Ovary (tissue), 7 donors: ENCODE measurements at regions not wholly inside any gene's neighbourhood (a gene's known extent, or its start where the extent isn't known, plus 50 kb on each side); places are given as distances from the start of the nearest gene placed in this dataset.

Experiments used
- DNase-seq, 5 donors: peaks; one replicate each; pipeline ENCODE4 v3.0.0-alpha.2; 2019 to 2020
- H3K27ac ChIP-seq, 2 donors: fragments of 200-600 bp; one replicate each; pipeline versions ENCODE4 v1.5.1 to v1.8.0; 2019 to 2022
- H3K27me3 ChIP-seq: fragments of 200-600 bp; one replicate; pipeline ENCODE4 v1.8.0; 2022
- H3K36me3 ChIP-seq: fragments of 200-600 bp; sonication (generic); one replicate; pipeline ENCODE4 v1.5.1; 2019
- H3K4me1 ChIP-seq: one replicate; pipeline ENCODE4 v1.8.1; 2013; ENCODE audit warnings: mild to moderate bottlenecking, moderate library complexity; ENCODE audit not compliant: insufficient read depth
- H3K4me3 ChIP-seq: fragments of 200-600 bp; sonication (generic); one replicate; pipeline ENCODE4 v1.5.1; 2017
- H3K9me3 ChIP-seq, 2 donors: fragments of 200-600 bp in 1 of 2; sonication (generic) in 1 of 2; one replicate each; pipeline versions ENCODE4 v1.5.1 to v1.8.1; 2013 to 2019; ENCODE audit warnings: mild to moderate bottlenecking in 1 of 2, moderate library complexity in 1 of 2
- EP300 ChIP-seq: sonication (generic); formaldehyde crosslinking; IDR thresholded peaks from one replicate; pipeline ENCODE4 v1.6.1; 2017; ENCODE audit warnings: antibody characterized with exemption
- POLR2A ChIP-seq: fragments of 450-650 bp; IDR thresholded peaks from one replicate; pipeline ENCODE4 v1.6.1; 2017; ENCODE audit warnings: antibody characterized with exemption, mild to moderate bottlenecking, moderate library complexity
- WGBS, 3 donors: extraction: QIAGEN DNeasy Blood & Tissue Kit in 1 of 3; methylation state at CpG; one replicate each; pipeline versions ENCODE4 v1.1.5 to v1.1.7; 2013 to 2017; 5-methylcytosine and 5-hydroxymethylcytosine counted together
- intact Hi-C, 4 donors: fragments of 100-400 bp; cut with DNase I; formaldehyde crosslinking; loops; one replicate each; pipeline versions ENCODE4 v1.11.0 to v1.15.1; 2022 to 2023
- TF ChIP-seq, protein P1 (sequence below), 3 donors: fragments of 450-650 bp in 2 of 3; fragments of 200-600 bp in 1 of 3; IDR thresholded peaks; one replicate each; pipeline versions ENCODE4 v1.5.1 to v1.8.0; 2016 to 2022; ENCODE audit warnings: antibody characterized with exemption in 3 of 3, mild to moderate bottlenecking in 1 of 3
- donor health status: DM: no; HTN: no; CAD: no; lungs with moderate emphysema.
- donor health status: DM: no; HTN: no; CAD: no.
- donor health status: Bipolar disorder and iron deficiency.
- donor health status: DM: no; HTN: no; CAD: no.
- donor health status: DM: yes; HTN: yes; CAD: no.

DNA sequence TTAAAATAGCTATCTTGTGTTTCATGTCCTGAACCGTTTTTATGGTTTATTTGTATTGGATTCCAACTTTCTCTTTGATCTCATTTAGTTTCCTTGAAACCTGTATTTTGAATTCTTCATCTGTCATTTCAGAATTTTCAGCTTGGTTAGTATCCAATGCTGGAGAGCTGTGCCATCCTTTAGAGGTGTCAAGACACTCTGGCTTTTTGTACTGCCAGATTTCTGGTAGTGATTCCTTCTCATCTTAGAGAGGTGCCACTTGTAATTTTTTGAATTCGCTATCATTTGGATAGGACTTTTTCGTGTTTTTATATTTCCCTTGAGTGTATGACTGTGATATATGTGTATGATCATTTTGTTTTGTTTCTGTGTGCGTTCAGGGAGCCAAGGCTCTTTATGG lies 591.4 kb downstream of the ADCYAP1 start:
- Histone ChIP-seq H3K9me3 (no peaks in the 10 kb centered on the region), H3K4me3 (no peak overlapping the region), H3K36me3 (no peaks in the 10 kb centered on the region), H3K27me3 (no peaks in the 10 kb centered on the region), H3K27ac (no peak overlapping the region), H3K4me1 (no peaks in the 10 kb centered on the region)
- DNase-seq, result no peak
- intact Hi-C loops, result loop anchor here in 1 of 4 donors (5.0 kb wide), 1 partner anchor 386 kb away; no protein-coding TSS in a partner anchor
- TF ChIP-seq, protein P1, sequence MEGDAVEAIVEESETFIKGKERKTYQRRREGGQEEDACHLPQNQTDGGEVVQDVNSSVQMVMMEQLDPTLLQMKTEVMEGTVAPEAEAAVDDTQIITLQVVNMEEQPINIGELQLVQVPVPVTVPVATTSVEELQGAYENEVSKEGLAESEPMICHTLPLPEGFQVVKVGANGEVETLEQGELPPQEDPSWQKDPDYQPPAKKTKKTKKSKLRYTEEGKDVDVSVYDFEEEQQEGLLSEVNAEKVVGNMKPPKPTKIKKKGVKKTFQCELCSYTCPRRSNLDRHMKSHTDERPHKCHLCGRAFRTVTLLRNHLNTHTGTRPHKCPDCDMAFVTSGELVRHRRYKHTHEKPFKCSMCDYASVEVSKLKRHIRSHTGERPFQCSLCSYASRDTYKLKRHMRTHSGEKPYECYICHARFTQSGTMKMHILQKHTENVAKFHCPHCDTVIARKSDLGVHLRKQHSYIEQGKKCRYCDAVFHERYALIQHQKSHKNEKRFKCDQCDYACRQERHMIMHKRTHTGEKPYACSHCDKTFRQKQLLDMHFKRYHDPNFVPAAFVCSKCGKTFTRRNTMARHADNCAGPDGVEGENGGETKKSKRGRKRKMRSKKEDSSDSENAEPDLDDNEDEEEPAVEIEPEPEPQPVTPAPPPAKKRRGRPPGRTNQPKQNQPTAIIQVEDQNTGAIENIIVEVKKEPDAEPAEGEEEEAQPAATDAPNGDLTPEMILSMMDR (IDR thresholded peaks at IDR 0.05), result no peak
- no peak for TF ChIP-seq EP300
- TF ChIP-seq POLR2A, result no peak
- WGBS, 3 donors, result 78 to 80% (median 79%) methylated on average over 4 of the region's 4 CpGs

DNA sequence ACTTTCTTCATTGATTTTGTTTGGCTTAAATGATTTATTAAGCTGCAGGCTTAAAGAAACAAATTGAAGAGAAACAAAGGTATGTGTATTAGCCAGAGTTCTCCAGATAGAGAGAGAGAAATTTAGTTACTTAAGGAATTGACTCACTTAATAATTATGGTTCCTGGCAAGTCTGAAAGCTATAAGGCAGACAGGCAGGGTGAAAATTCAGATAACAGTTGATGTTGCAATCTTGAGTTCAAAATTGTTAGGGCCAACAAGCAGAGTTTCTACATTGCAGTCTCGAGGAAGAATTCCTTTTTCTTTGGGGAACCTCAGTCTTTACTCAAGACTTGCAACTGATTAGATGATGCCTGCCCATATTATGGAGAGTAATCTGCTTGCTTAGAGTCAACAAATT lies 593.5 kb downstream of the ADCYAP1 start:
- intact Hi-C loops, result loop anchor here in 1 of 4 donors (5.0 kb wide), 1 partner anchor 384 kb away; no protein-coding TSS in a partner anchor
- TF ChIP-seq, protein P1 (IDR thresholded peaks at IDR 0.05), result no peak
- TF ChIP-seq EP300 (no peak), POLR2A (no peak)
- WGBS, 3 donors, result 50 to 60% (median 51%) methylated on average over 1 of the region's 1 CpG

DNA sequence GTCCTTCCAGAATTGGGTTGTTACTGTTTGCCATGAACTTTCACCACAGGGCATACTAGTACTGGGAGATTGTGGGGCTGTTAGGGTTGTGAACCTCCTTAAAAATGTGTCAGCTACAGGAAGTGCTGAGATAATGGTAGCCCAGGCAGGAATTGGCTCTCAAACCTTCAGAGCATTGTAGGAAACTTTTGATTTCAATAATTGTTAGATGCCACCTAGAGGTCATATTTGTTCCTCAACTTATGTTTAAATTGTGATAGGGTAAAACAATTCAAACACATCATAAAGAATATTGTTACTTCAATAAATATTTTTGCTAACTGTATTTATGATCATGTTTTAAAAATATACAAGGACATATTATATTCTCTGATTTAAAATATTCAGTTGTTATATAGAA lies 594.6 kb downstream of the ADCYAP1 start:
- Histone ChIP-seq H3K4me1 (no peaks in the 10 kb centered on the region), H3K4me3 (no peak overlapping the region), H3K27ac (no peak overlapping the region), H3K27me3 (no peaks in the 10 kb centered on the region), H3K36me3 (no peaks in the 10 kb centered on the region), H3K9me3 (no peaks in the 10 kb centered on the region)
- no peak for DNase-seq
- intact Hi-C loops, result loop anchor here in 1 of 4 donors (5.0 kb wide), 1 partner anchor 383 kb away; no protein-coding TSS in a partner anchor
- TF ChIP-seq POLR2A (no peak), EP300 (no peak)
- TF ChIP-seq, protein P1 (IDR thresholded peaks at IDR 0.05), result no peak

More for the DNA sequence above, 593.5 kb downstream of the ADCYAP1 start:
- no peaks in the 10 kb centered on the region for H3K4me1 ChIP-seq
- no peaks in the 10 kb centered on the region for H3K36me3 ChIP-seq
- no peak overlapping the region for H3K4me3 ChIP-seq
- no peak overlapping the region for H3K27ac ChIP-seq
- H3K9me3 ChIP-seq, result no peaks in the 10 kb centered on the region
- no peaks in the 10 kb centered on the region for H3K27me3 ChIP-seq
- DNase-seq, result no peak

DNA sequence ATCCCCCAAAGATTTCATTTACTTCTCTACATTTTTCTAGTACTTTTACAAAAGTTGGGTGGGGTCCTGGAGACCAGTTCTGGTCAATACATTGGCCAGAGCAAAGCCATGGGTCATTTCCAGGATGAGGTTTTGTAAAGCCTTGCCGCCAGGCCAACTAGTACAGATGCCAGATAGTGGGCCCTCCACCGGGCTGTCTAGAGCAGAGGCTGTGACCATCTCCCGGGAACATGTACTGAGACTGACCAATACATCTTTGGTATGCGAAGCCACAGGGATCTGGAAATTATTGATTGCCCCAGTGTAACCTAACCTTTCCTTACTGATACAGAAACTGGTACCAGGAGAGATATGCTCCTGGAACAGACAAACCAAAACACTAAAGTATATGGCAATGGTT lies 599.2 kb downstream of the ADCYAP1 start:
- H3K36me3 ChIP-seq, result no peaks in the 10 kb centered on the region
- no peak overlapping the region for H3K27ac ChIP-seq
- H3K4me3 ChIP-seq, result no peak overlapping the region
- no peak for DNase-seq
- TF ChIP-seq, protein P1 (IDR thresholded peaks at IDR 0.05), result no peak
- TF ChIP-seq EP300, result no peak
- TF ChIP-seq POLR2A, result no peak
- no peaks in the 10 kb centered on the region for H3K27me3 ChIP-seq
- no peaks in the 10 kb centered on the region for H3K4me1 ChIP-seq
- 85 to 89% (median 87%) methylated on average over 4 of the region's 4 CpGs for WGBS, 3 donors
- no peaks in the 10 kb centered on the region for H3K9me3 ChIP-seq
- intact Hi-C loops, result no loop called here
